GM21786 (cell line): ENCODE measurements at regions not wholly inside any gene's neighbourhood (a gene's known extent, or its start where the extent isn't known, plus 50 kb on each side); places are given as distances from the start of the nearest gene placed in this dataset.
A peak's percentile ranks its signal among the peaks of the same experiment; 100 is the strongest.
"Not testable (repeated sequence)": the region's sequence is repeated elsewhere in the genome, so short reads cannot be mapped to it uniquely, and the experiment has no call there.

ENCODE experiments used
- ATAC-seq: cut with Tn5 transposase; IDR thresholded peaks from one replicate; pipeline ENCODE4 v1.9.1; 2021; ENCODE audit not compliant: unreplicated experiment

GRCh38 chr21:23952269-23952668 is 1655.0 kb downstream of the MRPL39 start:
- no peak for ATAC-seq

DNA sequence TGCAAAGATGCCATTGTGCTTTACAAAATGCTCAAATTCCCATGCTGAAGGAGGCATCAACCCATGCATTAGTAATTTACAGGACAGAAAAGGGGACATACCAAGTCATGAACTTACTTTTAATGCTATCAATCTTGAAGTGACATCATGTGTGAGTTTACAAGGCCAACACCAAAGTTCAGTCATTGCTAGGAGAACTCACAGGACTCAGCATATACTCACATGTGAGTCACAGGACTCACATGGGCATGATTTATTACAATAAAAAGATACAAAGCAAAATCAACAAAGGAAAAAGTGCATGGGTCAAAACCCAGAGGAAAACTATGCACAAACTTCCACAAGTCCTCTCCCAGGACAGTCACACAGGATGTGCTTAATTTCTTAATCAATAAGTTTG is 1656.0 kb downstream of the MRPL39 start:
- ATAC-seq: no peak

DNA sequence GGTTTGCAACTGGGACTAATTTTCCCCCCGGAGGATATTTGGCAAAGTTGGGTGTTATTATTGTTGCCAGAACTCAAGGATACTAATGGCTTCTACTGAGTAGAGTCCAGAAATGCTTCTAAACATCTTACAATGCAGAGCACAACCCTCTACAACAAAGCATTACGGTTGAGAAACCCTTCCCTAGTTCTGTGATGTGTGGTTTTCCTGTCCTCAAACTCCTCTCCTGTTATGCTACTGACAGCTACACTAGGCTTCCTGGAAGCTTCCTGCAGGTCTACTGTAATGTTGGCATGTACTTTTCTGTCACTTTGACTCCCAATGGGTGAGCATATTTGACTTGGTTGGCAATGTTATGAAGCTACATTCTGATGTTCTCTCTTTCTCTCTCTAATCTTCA is 1656.9 kb downstream of the MRPL39 start:
- no peak for ATAC-seq

DNA sequence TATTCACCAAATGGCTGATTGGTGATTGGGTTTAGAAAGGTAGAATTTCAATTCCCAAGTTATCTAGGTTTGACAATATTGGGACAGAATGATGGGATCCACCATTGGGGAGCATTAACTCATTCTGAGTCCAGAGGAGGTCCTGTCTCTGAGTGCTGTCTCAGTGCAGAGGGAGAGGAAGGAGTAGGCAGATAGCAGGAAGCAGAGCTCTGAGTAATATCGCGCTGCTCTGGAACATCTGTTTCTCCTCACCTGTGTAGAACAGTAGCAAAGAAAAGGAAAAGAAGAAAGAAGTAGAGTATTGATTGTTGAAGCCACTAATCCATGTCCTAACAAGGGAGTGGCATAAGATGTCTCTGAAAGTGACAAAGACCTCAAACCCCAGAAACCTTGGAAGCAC is 1657.8 kb downstream of the MRPL39 start:
- ATAC-seq: no peak

- no peak for ATAC-seq
Measured at GRCh38 chr21:23939369-23940065, 1667.8 kb downstream of the MRPL39 start.

GRCh38 chr21:23936991-23937390 is 1670.3 kb downstream of the MRPL39 start:
- no peak for ATAC-seq

- ATAC-seq: no peak
Measured at GRCh38 chr21:23936224-23936623, 1671.1 kb downstream of the MRPL39 start.

GRCh38 chr21:23930565-23930964 is 1676.7 kb downstream of the MRPL39 start:
- ATAC-seq: no peak

DNA sequence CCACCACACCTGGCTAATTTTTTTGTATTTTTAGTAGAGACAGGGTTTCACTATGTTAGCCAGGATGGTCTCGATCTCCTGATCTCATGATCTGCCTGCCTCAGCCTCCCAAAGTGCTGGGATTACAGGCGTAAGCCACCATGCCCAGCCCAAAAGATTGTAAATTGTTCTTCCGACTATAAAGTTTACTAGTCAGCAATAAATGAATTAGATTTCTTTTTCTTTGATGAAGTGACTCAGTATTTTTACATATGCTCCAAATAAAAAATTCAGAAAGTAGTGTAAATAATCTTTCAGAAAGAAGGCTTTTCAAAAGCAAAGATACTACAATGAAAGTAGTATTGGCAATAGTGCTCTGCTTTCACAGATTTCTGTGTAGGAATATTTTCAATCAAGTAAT is 1680.9 kb downstream of the MRPL39 start:
- not testable (repeated sequence) for ATAC-seq

GRCh38 chr21:23921670-23922418 is 1685.4 kb downstream of the MRPL39 start:
- no peak for ATAC-seq

DNA sequence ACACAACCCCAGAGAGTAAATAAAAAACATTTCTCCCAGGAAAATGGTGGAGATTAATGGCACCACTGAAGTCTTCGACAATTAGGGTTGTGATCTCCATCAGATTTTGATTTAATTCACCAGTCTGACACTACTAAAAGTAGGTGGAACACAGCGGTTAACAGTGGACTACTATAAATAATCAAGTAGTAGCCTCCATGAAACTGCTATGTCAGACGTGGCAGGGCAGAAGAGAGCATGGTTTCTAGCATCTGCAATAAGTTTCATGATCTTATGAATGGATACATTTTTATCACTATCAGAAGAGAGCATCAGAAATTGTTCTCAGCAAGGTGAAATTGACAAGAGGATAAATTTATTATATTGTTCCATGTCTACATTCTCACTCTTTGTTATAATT is 1706.6 kb downstream of the MRPL39 start:
- no peak for ATAC-seq

GRCh38 chr21:23899561-23899960 is 1707.7 kb downstream of the MRPL39 start:
- ATAC-seq: no peak

DNA sequence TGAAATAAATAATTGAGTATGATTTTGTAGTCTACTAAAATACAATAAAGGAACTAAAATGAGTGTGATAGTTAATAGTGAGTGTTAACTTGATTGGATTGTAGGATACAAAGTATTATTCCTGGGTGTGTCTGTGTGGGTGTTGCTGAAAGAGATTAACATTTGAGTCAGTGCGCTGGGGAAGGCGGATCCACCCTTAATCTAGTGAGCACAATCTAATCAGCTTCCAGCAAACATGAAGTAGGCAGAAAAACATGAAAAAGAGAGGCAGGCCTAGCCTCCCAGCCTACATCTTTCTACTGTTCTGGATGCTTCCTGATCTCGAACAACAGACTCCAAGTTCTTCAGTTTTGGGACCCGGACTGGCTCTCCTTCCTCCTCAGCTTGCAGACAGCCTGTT is 1716.6 kb downstream of the MRPL39 start:
- ATAC-seq: no peak

DNA sequence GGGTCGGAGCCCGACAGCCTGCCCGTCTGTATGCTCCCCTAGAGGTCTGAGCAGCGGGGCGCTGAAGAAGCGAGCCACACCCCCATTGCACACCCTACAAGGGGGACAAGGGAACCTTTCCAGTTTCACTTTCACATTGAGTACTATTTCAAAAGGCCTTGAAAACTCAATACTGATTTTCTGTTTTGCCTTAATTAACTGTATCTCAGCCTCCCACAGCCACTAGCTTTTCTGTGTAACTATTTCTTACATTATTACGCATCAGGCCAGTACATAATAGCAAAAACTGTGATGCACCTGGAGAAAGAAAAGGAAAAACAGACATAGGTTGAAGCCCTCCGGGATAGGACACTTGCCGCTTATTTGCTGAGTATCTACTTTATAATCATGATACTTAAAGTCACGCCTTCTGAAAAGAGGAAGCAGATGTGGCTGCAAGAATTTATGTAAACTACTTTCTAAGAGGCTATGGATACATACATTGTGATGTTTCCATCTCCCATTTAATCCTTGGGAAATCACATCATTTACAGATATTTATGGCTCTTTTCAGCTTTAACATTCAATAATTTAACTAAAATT is 1719.5 kb downstream of the MRPL39 start:
- peak; percentile 81 for ATAC-seq

- ATAC-seq: no peak
Measured at GRCh38 chr21:23886828-23887724, 1720.2 kb downstream of the MRPL39 start.

- ATAC-seq: no peak
Measured at GRCh38 chr21:23881783-23882182, 1725.5 kb downstream of the MRPL39 start.

- ATAC-seq: no peak
Measured at GRCh38 chr21:23876925-23877558, 1730.2 kb downstream of the MRPL39 start.

DNA sequence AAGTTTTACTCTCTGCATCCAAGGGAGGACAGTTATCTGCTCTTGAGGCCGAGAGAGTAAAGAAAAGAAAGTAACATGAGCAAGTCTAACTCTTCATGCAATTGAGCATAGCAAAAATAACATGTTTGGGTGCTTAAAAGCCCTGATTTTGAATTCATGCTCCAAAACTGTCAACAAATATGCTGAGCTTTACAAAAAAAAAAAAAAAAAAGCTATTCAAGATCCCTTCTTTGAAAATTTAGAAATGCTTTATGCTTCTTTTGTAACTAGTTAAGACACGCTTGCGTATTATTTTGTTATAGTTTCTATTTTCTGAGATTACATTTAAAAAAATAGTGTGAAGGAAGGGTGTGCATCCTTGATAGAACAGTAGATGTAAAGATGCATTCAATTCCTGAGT is 1733.0 kb downstream of the MRPL39 start:
- no peak for ATAC-seq

DNA sequence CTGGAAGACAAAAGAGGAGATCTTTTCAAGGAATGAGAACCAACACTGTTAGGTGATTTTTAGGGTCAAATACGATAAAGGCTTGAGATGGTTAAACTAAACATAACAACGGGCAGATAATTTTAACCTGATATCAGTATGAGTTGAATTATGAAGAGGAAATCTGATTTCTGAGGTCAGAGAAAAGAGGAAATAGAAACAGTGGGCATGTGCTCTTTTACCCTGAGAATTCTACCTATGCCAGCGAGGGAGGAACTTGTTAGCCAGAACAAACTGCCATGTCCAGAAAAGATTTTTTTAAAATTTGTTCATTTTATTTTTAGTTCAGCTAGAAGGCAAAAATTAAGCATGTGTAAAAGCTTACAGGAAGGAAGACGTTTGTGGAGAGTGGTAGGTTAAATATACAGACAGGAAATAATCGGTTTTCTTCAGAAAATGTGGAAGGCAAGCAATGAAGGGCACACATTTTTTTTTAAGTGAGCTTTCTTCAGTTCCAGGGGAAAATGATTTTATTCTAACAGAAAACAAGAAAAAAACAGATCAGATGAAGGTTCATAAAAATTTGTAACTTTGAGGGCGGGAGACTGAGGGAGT is 1745.3 kb downstream of the MRPL39 start:
- ATAC-seq: no peak

GRCh38 chr21:23858878-23859277 is 1748.4 kb downstream of the MRPL39 start:
- ATAC-seq: no peak
